BLaER1 treated with 17β-estradiol and CSF1 and Interleukin-3, amounts not matched to agents 10 nM and 100 nM (cell line): ENCODE measurements at regions not wholly inside any gene's neighbourhood (a gene's known extent, or its start where the extent isn't known, plus 50 kb on each side); places are given as distances from the start of the nearest gene placed in this dataset.
A peak's percentile ranks its signal among the peaks of the same experiment; 100 is the strongest.

Experiments used
- H3K27ac ChIP-seq, 11 experiments: shearing (Covaris generic); formaldehyde crosslinking; 2 replicates each; pipeline ENCODE4 v1.8.1; 2022
- H3K27me3 ChIP-seq, 11 experiments: shearing (Covaris generic); formaldehyde crosslinking; 2 replicates each; pipeline ENCODE4 v1.8.1; 2022
- H3K36me3 ChIP-seq, 11 experiments: shearing (Covaris generic); formaldehyde crosslinking; 2 replicates each; pipeline ENCODE4 v1.8.1; 2022
- H3K4me1 ChIP-seq, 10 experiments: shearing (Covaris generic); formaldehyde crosslinking; 2 replicates each; pipeline ENCODE4 v1.8.1; 2022
- H3K4me2 ChIP-seq, 11 experiments: shearing (Covaris generic); formaldehyde crosslinking; 2 replicates each; pipeline ENCODE4 v1.8.1; 2022
- H3K4me3 ChIP-seq, 10 experiments: shearing (Covaris generic); formaldehyde crosslinking; 2 replicates each; pipeline ENCODE4 v1.8.1; 2022
- H3K9ac ChIP-seq, 11 experiments: shearing (Covaris generic); formaldehyde crosslinking; 2 replicates each; pipeline ENCODE4 v1.8.1; 2022
- H3K9me3 ChIP-seq, 11 experiments: shearing (Covaris generic); formaldehyde crosslinking; replicated peaks in 1 of 11; 2 replicates each; pipeline ENCODE4 v1.8.1; 2022
- H4K20me1 ChIP-seq, 11 experiments: shearing (Covaris generic); formaldehyde crosslinking; 2 replicates each; pipeline ENCODE4 v1.8.1; 2022
- Cebpa-rat ChIP-seq, 11 experiments: shearing (Covaris generic); IDR thresholded peaks; 2 replicates each; pipeline ENCODE4 v1.8.1; 2022

DNA sequence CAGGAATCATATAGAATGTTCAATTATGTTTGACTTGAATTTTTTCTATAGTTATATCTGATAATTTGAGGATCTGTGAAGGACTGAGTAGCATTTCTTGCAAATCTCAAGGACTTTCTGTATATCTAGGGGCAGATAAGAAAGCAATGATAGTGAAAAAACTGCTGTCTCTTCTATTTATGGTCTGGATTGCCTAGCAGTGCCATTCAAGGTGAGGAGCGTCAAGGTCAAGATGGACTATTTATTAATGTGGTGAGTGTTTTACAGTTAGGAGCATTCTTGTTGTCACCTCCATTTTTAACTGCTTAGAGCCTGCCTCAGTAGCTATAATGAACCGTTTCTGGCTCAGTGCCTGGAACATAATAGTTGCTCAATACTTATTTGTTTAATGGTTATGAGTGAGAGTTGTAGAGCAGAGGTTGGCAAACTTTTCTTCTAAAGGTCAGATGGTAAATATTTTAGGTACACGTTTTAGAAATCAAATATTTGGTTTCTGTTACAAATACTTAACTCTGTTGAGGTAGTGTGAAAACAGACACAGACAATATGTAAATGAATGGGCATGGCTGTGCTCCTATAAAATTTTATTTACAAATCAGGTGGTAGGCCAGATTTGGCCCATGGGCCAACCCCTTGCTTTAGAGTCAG is 523.2 kb upstream of the IGFBP7 start:
- H4K20me1 ChIP-seq: no peaks in the 10 kb centered on the region
- H3K27me3 ChIP-seq: no peaks in the 10 kb centered on the region
- H3K27ac ChIP-seq: no peak overlapping the region
- no peaks in the 10 kb centered on the region for H3K4me1 ChIP-seq
- no peak overlapping the region for H3K4me2 ChIP-seq
- no peaks in the 10 kb centered on the region for H3K9me3 ChIP-seq
- no peak overlapping the region for H3K9ac ChIP-seq
- H3K4me3 ChIP-seq: no peak overlapping the region
- no peaks in the 10 kb centered on the region for H3K36me3 ChIP-seq
- no peak for TF ChIP-seq Cebpa-rat (IDR thresholded peaks at IDR 0.05)

DNA sequence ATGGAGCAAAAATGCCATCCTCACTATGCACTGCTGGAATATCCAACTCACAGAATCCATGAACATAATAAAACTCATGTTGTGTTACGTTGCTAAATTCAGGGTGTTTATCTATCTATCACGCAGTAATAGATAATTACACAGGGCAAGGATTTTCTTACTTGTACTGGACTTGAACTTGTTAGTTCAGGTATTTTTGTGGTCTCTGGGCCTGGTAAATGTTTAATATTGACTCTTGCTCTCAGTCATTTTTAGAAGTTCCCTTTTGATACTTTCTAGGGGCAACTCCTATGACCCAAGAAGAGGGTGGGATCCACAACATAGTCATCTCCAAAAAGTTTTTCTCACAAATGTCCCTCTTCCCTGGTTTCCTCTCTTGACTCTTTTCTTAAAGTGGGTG is 522.4 kb upstream of the IGFBP7 start:
- Histone ChIP-seq H3K4me1 (no peaks in the 10 kb centered on the region), H3K36me3 (no peaks in the 10 kb centered on the region), H3K27ac (no peak overlapping the region), H3K9me3 (no peaks in the 10 kb centered on the region), H3K9ac (no peak overlapping the region), H4K20me1 (no peaks in the 10 kb centered on the region), H3K27me3 (no peaks in the 10 kb centered on the region), H3K4me2 (no peak overlapping the region), H3K4me3 (no peak overlapping the region)
- TF ChIP-seq Cebpa-rat (IDR thresholded peaks at IDR 0.05): no peak

DNA sequence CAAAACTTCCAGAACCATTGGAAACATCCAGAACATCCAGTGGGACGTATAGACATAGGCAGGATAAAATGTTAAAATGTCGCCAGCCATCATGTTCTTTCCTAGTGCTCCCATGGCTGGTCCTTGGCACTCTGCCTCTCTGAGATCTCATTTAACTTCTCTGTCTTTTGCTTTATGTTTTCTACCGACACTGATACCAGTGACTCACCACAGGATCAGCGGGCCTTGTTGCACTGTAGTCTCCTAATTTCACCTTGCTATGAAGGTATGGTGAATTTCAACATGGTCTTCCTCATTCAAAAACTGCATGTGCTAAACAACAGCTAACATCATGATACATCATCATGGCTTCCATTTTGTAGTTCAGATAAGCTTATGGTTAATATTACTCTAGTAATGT is 521.0 kb upstream of the IGFBP7 start:
- Histone ChIP-seq H3K36me3 (no peaks in the 10 kb centered on the region), H3K27me3 (no peaks in the 10 kb centered on the region), H3K9ac (no peak overlapping the region), H3K4me3 (no peak overlapping the region), H3K4me1 (no peaks in the 10 kb centered on the region), H3K4me2 (no peak overlapping the region), H3K27ac (no peak overlapping the region), H3K9me3 (peaks cover 0 to 8% (median 0%) of the 10 kb centered on the region in 11 experiments; a peak in 7 of 22 replicates), H4K20me1 (no peaks in the 10 kb centered on the region)
- TF ChIP-seq Cebpa-rat (IDR thresholded peaks at IDR 0.05): no peak

DNA sequence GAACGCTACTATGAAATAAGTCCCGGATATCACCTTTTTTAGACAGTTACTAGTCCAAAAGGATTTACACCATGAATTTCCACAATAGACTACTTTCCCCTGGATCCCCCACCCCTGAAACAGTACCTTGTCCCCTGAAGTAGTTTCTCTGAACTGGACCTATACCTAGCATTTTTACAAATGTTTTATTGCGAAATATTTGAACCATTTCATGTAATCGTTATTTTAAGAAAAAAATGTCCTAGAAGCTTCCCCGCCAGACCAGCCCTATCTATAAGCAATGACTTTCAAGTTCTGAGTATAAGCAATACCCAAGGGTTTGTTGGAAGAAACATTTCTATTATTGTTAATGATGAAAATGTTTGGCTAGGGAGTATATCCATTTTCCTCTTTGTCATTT is 517.8 kb upstream of the IGFBP7 start:
- H3K9me3 ChIP-seq: peaks cover 10 to 24% (median 16%) of the 10 kb centered on the region in 11 experiments; a peak in 17 of 22 replicates
- peak in 4 of 11 experiments; percentile 28 to 80 (median 52); a peak in 6 of 22 replicates for TF ChIP-seq Cebpa-rat (IDR thresholded peaks at IDR 0.05)
- no peaks in the 10 kb centered on the region for H3K4me1 ChIP-seq
- no peak overlapping the region for H3K9ac ChIP-seq
- no peaks in the 10 kb centered on the region for H3K36me3 ChIP-seq
- no peaks in the 10 kb centered on the region for H3K27me3 ChIP-seq
- no peak overlapping the region for H3K4me2 ChIP-seq
- no peaks in the 10 kb centered on the region for H4K20me1 ChIP-seq
- H3K27ac ChIP-seq: no peak overlapping the region
- no peak overlapping the region for H3K4me3 ChIP-seq

GRCh38 chr4:57614257-57614932 is 504.2 kb upstream of the IGFBP7 start:
- no peak overlapping the region for H3K9ac ChIP-seq
- H4K20me1 ChIP-seq: no peaks in the 10 kb centered on the region
- no peaks in the 10 kb centered on the region for H3K36me3 ChIP-seq
- H3K4me3 ChIP-seq: no peak overlapping the region
- TF ChIP-seq Cebpa-rat (IDR thresholded peaks at IDR 0.05): no peak
- H3K4me2 ChIP-seq: no peak overlapping the region
- no peak overlapping the region for H3K27ac ChIP-seq
- H3K9me3 ChIP-seq: no peaks in the 10 kb centered on the region
- no peaks in the 10 kb centered on the region; a peak in 1 of 22 replicates for H3K27me3 ChIP-seq
- H3K4me1 ChIP-seq: no peaks in the 10 kb centered on the region

- no peak for TF ChIP-seq Cebpa-rat (IDR thresholded peaks at IDR 0.05)
- Histone ChIP-seq H3K27ac (no peak overlapping the region), H3K36me3 (no peaks in the 10 kb centered on the region), H3K4me1 (no peaks in the 10 kb centered on the region), H4K20me1 (no peaks in the 10 kb centered on the region), H3K4me3 (no peak overlapping the region), H3K4me2 (no peak overlapping the region), H3K9me3 (no peaks in the 10 kb centered on the region), H3K9ac (no peak overlapping the region), H3K27me3 (no peaks in the 10 kb centered on the region; a peak in 1 of 22 replicates)
Measured at GRCh38 chr4:57612279-57612678, 502.1 kb upstream of the IGFBP7 start.

DNA sequence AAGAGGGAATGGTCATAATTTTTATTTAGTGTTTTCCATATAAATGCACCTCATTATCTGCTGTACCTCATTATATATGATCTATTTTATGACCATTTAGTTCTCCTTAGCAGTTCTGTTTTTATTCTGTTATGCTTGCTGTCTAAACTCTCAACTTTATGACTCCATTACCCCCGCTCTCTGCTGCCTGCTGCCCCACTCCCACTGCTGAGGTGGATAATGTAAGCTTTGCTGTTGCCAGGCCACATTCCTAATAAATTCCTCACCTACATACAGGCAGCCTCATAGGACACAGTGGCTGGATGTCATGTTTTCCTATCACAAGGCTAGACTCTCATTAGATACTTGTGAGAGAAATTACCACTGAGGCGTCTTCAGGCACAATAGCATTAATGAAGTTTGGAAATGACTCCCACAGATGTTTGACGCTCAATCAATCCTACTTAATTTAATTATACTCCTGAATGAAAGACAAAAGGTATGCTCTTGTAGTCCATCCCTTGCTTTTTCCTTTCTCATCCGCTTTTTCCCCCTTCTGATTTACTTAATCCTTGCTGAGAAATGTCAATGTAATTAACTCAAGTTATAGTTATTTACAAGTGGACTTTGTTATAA is 497.5 kb upstream of the IGFBP7 start:
- Histone ChIP-seq H3K36me3 (no peaks in the 10 kb centered on the region), H3K9me3 (no peaks in the 10 kb centered on the region), H3K27me3 (no peaks in the 10 kb centered on the region), H3K4me3 (no peak overlapping the region), H3K4me2 (no peak overlapping the region), H3K4me1 (no peaks in the 10 kb centered on the region), H4K20me1 (no peaks in the 10 kb centered on the region), H3K27ac (no peak overlapping the region), H3K9ac (no peak overlapping the region)
- no peak for TF ChIP-seq Cebpa-rat (IDR thresholded peaks at IDR 0.05)

- Histone ChIP-seq H3K36me3 (no peaks in the 10 kb centered on the region), H3K9ac (no peak overlapping the region), H3K27me3 (no peaks in the 10 kb centered on the region), H4K20me1 (no peaks in the 10 kb centered on the region), H3K4me1 (no peaks in the 10 kb centered on the region), H3K4me2 (no peak overlapping the region), H3K27ac (no peak overlapping the region), H3K9me3 (no peaks in the 10 kb centered on the region), H3K4me3 (no peak overlapping the region)
- no peak for TF ChIP-seq Cebpa-rat (IDR thresholded peaks at IDR 0.05)
Measured at GRCh38 chr4:57605376-57605775, 495.2 kb upstream of the IGFBP7 start.

DNA sequence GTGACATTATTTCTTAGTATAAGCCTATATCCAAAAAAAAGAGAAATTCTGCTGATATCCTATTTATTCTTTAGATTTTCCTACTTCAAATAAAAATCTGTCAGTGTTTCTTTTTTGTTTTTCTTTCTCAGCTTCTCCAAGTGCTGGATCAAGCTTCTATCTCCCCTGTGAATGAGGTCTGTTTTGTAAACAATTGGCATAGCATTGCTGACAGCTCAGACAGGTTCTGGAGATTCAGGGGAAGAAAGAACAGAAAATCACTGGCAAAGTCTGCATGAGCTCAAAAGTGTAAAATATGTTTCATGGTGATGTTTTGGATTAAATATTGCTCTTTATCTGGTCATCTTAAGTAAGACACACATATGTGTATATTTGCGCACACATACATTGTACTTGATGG is 492.0 kb upstream of the IGFBP7 start:
- no peak for TF ChIP-seq Cebpa-rat (IDR thresholded peaks at IDR 0.05)
- Histone ChIP-seq H3K4me1 (no peaks in the 10 kb centered on the region), H3K4me2 (no peak overlapping the region), H3K9ac (no peak overlapping the region), H3K9me3 (no peaks in the 10 kb centered on the region), H3K36me3 (no peaks in the 10 kb centered on the region), H3K27ac (no peak overlapping the region), H4K20me1 (no peaks in the 10 kb centered on the region), H3K4me3 (no peak overlapping the region), H3K27me3 (no peaks in the 10 kb centered on the region)

DNA sequence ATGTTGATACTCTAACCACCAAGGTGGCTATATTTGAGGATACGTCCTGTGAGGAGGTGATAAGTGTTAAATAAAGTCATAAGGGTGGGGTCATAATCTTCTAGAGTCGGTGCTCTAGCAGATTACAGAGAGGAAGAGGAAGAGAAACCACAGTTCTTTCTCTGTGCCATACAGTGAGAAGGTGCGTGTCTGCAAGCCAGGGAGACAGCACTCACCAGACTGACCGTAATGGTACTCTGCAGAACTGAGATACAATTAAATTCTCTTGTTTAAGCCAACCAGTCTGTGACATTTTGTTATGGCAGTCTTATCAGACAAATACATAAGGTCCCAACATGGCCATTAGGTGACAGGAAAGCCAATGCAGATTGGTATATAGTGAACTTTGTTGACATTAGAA is 480.9 kb upstream of the IGFBP7 start:
- Histone ChIP-seq H3K36me3 (no peaks in the 10 kb centered on the region), H3K9ac (no peak overlapping the region), H3K4me3 (no peak overlapping the region), H3K27ac (no peak overlapping the region), H3K4me1 (no peaks in the 10 kb centered on the region), H3K9me3 (no peaks in the 10 kb centered on the region), H4K20me1 (no peaks in the 10 kb centered on the region), H3K4me2 (no peak overlapping the region), H3K27me3 (no peaks in the 10 kb centered on the region)
- no peak for TF ChIP-seq Cebpa-rat (IDR thresholded peaks at IDR 0.05)
